PC-9 (cell line): ENCODE measurements at regions not wholly inside any gene's neighbourhood (a gene's known extent, or its start where the extent isn't known, plus 50 kb on each side); places are given as distances from the start of the nearest gene placed in this dataset.

Experiments used
- BruUV-seq: library from RNA; stranded (reverse); fragments of 400-500 nt; replicated peaks from 2 replicates; lab custom pipeline; 2021; lab: Mats Ljungman, UMichigan
- CTCF ChIA-PET: fragments of 300-600 bp; sonication (Branson Sonifier 250); formaldehyde crosslinking; loops from one replicate; lab custom pipeline; 2022; ENCODE audit warnings: antibody characterized with exemption; lab: Charles Lee
- POLR2A ChIA-PET: fragments of 300-600 bp; sonication (Branson Sonifier 250); formaldehyde crosslinking; loops from one replicate; lab custom pipeline; 2022; ENCODE audit warnings: antibody characterized with exemption; ENCODE audit not compliant: unreplicated experiment; lab: Charles Lee
- DNase-seq, 2 experiments: peaks; one replicate each; pipeline versions ENCODE4 v3.0.0 to v3.0.0-alpha.2; 2015 to 2022; ENCODE audit warnings: mixed read lengths in 1 of 2
- H2AFZ ChIP-seq: fragments of 200-600 bp; sonication (generic); 2 replicates; pipeline ENCODE4 v1.8.1; 2017; ENCODE audit warnings: antibody characterized with exemption
- H3F3A ChIP-seq: fragments of 200-600 bp; sonication (generic); 2 replicates; pipeline ENCODE4 v1.8.1; 2017; ENCODE audit warnings: antibody characterized with exemption, mild to moderate bottlenecking, low read depth; ENCODE audit not compliant: insufficient read depth
- H3K27ac ChIP-seq: fragments of 200-600 bp; sonication (generic); 2 replicates; pipeline ENCODE4 v1.6.1; 2016; ENCODE audit warnings: mixed run types
- H3K27me3 ChIP-seq: fragments of 200-600 bp; sonication (generic); 2 replicates; pipeline ENCODE4 v1.6.1; 2016; ENCODE audit warnings: low read depth, mixed run types; ENCODE audit not compliant: insufficient read depth
- H3K36me3 ChIP-seq: fragments of 200-600 bp; sonication (generic); 2 replicates; pipeline ENCODE4 v1.6.1; 2016; ENCODE audit warnings: low read depth, mixed run types
- H3K4me1 ChIP-seq: fragments of 200-600 bp; sonication (generic); replicated peaks from 2 replicates; pipeline ENCODE4 v1.6.1; 2016; ENCODE audit warnings: mixed run types; ENCODE audit not compliant: insufficient read depth
- H3K4me2 ChIP-seq: fragments of 200-600 bp; sonication (generic); 2 replicates; pipeline ENCODE4 v1.6.1; 2017; ENCODE audit warnings: mixed run types
- H3K4me3 ChIP-seq: fragments of 200-600 bp; sonication (generic); 2 replicates; pipeline ENCODE4 v1.6.1; 2016; ENCODE audit warnings: mixed run types
- H3K79me2 ChIP-seq: fragments of 200-600 bp; sonication (generic); 2 replicates; pipeline ENCODE4 v1.6.1; 2017; ENCODE audit warnings: low read depth, mixed run types
- H3K9me2 ChIP-seq: fragments of 200-600 bp; sonication (generic); 2 replicates; pipeline ENCODE4 v1.8.1; 2017; ENCODE audit warnings: mild to moderate bottlenecking; ENCODE audit not compliant: insufficient read depth
- H3K9me3 ChIP-seq: fragments of 200-600 bp; sonication (generic); 2 replicates; pipeline ENCODE4 v1.8.1; 2016; ENCODE audit warnings: low read depth; ENCODE audit not compliant: insufficient read depth
- H4K20me1 ChIP-seq: fragments of 200-600 bp; sonication (generic); 2 replicates; pipeline ENCODE4 v1.8.1; 2017; ENCODE audit not compliant: insufficient read depth
- CTCF ChIP-seq: fragments of 200-600 bp; sonication (generic); conservative IDR thresholded peaks from 2 replicates; pipeline ENCODE4 v1.6.1; 2017; ENCODE audit warnings: mixed run types, antibody characterized with exemption, mild to moderate bottlenecking, moderate library complexity
- EZH2 ChIP-seq: fragments of 200-600 bp; sonication (generic); IDR thresholded peaks from 2 replicates; pipeline ENCODE4 v1.8.0; 2017; ENCODE audit warnings: antibody characterized with exemption, low read depth
- intact Hi-C: fragments of 100-400 bp; cut with micrococcal nuclease; formaldehyde crosslinking; loops from one replicate; pipeline ENCODE4 v1.10.0; 2022; ENCODE audit not compliant: unreplicated experiment

GRCh38 chr9:107613321-107613720, 123.8 kb upstream of the KLF4 start:
- no peak overlapping the region for H3K4me2 ChIP-seq
- no peaks in the 10 kb centered on the region for H3F3A ChIP-seq
- CTCF ChIA-PET, result no interaction called here
- no TSS peak for BruUV-seq
- H2AFZ ChIP-seq, result no peak overlapping the region
- intact Hi-C loops, result no loop called here
- H3K4me3 ChIP-seq, result no peak overlapping the region
- H3K27ac ChIP-seq, result no peak overlapping the region
- no peaks in the 10 kb centered on the region for H3K27me3 ChIP-seq
- DNase-seq, result no peak
- no peaks in the 10 kb centered on the region for H4K20me1 ChIP-seq
- no peaks in the 10 kb centered on the region for H3K36me3 ChIP-seq
- H3K9me3 ChIP-seq, result no peaks in the 10 kb centered on the region
- TF ChIP-seq CTCF, result no peak
- no peak for TF ChIP-seq EZH2
- H3K79me2 ChIP-seq, result no peaks in the 10 kb centered on the region
- H3K9me2 ChIP-seq, result no peaks in the 10 kb centered on the region
- no peaks in the 10 kb centered on the region for H3K4me1 ChIP-seq
- POLR2A ChIA-PET, result no interaction called here

GRCh38 chr9:107612136-107612535, 122.6 kb upstream of the KLF4 start:
- Histone ChIP-seq H3K79me2 (no peaks in the 10 kb centered on the region), H3F3A (no peaks in the 10 kb centered on the region), H4K20me1 (no peaks in the 10 kb centered on the region), H3K4me2 (no peak overlapping the region), H3K27me3 (no peaks in the 10 kb centered on the region), H3K9me3 (no peaks in the 10 kb centered on the region), H3K4me3 (no peak overlapping the region), H2AFZ (no peak overlapping the region), H3K9me2 (no peaks in the 10 kb centered on the region), H3K27ac (no peak overlapping the region), H3K36me3 (no peaks in the 10 kb centered on the region), H3K4me1 (no peaks in the 10 kb centered on the region)
- TF ChIP-seq EZH2 (no peak), CTCF (no peak)
- CTCF ChIA-PET, result no interaction called here
- POLR2A ChIA-PET, result no interaction called here
- no peak for DNase-seq
- intact Hi-C loops, result no loop called here
- BruUV-seq, result no TSS peak

GRCh38 chr9:107609547-107609946, 120.0 kb upstream of the KLF4 start:
- POLR2A ChIA-PET, result no interaction called here
- H3K9me2 ChIP-seq, result no peaks in the 10 kb centered on the region
- no peak overlapping the region for H2AFZ ChIP-seq
- H3K4me1 ChIP-seq, result no peaks in the 10 kb centered on the region
- H3K27ac ChIP-seq, result no peak overlapping the region
- no peak for TF ChIP-seq CTCF
- TF ChIP-seq EZH2, result no peak
- intact Hi-C loops, result no loop called here
- H3F3A ChIP-seq, result no peaks in the 10 kb centered on the region
- BruUV-seq, result no TSS peak
- no peaks in the 10 kb centered on the region for H3K79me2 ChIP-seq
- no peaks in the 10 kb centered on the region for H4K20me1 ChIP-seq
- no peaks in the 10 kb centered on the region for H3K36me3 ChIP-seq
- CTCF ChIA-PET, result no interaction called here
- no peaks in the 10 kb centered on the region for H3K27me3 ChIP-seq
- no peak overlapping the region for H3K4me3 ChIP-seq
- H3K4me2 ChIP-seq, result no peak overlapping the region
- no peak for DNase-seq
- no peaks in the 10 kb centered on the region for H3K9me3 ChIP-seq
